GM13977 (cell line): ENCODE measurements at regions not wholly inside any gene's neighbourhood (a gene's known extent, or its start where the extent isn't known, plus 50 kb on each side); places are given as distances from the start of the nearest gene placed in this dataset.

Experiments
- DNase-seq: peaks from one replicate; pipeline ENCODE4 v3.0.0; 2012; ENCODE audit warnings: low spot score
- CTCF ChIP-seq: IDR thresholded peaks from 2 replicates; pipeline ENCODE4 v1.5.1; 2012; ENCODE audit warnings: mild to moderate bottlenecking, control low read depth; ENCODE audit not compliant: insufficient read depth; ENCODE audit errors: extremely low read depth, missing control alignments
- in situ Hi-C: fragments of 300-500 bp; cut with MboI; formaldehyde crosslinking; loops from one replicate; pipeline ENCODE4 v1.12.0; 2022; ENCODE audit warnings: low sequenced_read_pairs, low pct_unique_long_range_greater_than_20kb, mixed read lengths, inconsistent platforms; ENCODE audit not compliant: unreplicated experiment

DNA sequence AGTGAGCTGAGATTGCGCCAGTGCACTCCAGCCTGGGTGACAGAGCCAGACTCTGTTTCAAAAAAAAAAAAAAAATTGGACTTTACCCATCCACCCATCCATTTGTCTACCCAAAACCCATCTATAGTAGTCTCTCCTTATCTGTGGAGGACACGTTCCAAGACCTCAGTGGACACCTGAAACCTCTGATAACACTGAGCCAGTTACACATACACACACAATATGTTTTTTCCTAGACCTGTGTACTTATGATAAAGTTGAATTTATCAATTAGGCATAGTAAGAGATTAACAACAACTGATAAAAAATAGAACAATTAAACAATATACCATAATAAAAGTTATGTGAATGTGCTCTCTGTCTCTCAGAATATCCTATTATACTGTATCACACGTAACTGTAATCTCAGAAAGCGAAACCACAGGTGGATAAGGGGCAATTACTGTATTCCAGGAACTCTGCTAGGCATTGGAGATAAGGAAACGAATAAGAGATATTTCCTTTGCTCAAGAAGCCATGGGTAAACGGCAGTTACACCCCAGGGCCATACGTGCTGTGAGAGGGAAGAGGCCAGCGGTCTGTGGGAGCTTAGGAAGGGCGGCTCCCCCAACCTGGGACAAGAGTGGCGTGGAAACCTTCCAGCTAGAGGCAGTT lies 84.2 kb upstream of the DISP3 start:
- in situ Hi-C loops, result no loop called here
- DNase-seq, result no peak
- TF ChIP-seq CTCF, result no peak

GRCh38 chr1:11395616-11396015 lies 83.3 kb upstream of the DISP3 start:
- in situ Hi-C loops, result no loop called here
- TF ChIP-seq CTCF, result no peak
- DNase-seq, result no peak

GRCh38 chr1:11397151-11397901 lies 81.6 kb upstream of the DISP3 start:
- in situ Hi-C loops, result no loop called here
- no peak for TF ChIP-seq CTCF
- DNase-seq, result no peak

GRCh38 chr1:11399250-11399649 lies 79.7 kb upstream of the DISP3 start:
- DNase-seq, result no peak
- in situ Hi-C loops, result no loop called here
- TF ChIP-seq CTCF, result no peak

- TF ChIP-seq CTCF, result no peak
- in situ Hi-C loops, result no loop called here
- DNase-seq, result no peak
Measured at GRCh38 chr1:11400155-11400554, 78.8 kb upstream of the DISP3 start.

- no peak for TF ChIP-seq CTCF
- no peak for DNase-seq
- in situ Hi-C loops, result no loop called here
Measured at GRCh38 chr1:11400567-11400966, 78.4 kb upstream of the DISP3 start.
